Fibroblast of lung (primary cell): ENCODE measurements at regions not wholly inside any gene's neighbourhood (a gene's known extent, or its start where the extent isn't known, plus 50 kb on each side); places are given as distances from the start of the nearest gene placed in this dataset.
"Not testable (repeated sequence)": the region's sequence is repeated elsewhere in the genome, so short reads cannot be mapped to it uniquely, and the experiment has no call there.

Experiments used
- EZH2 ChIP-seq: IDR thresholded peaks from 2 replicates; pipeline ENCODE4 v1.5.1; 2012; ENCODE audit warnings: low read length, control low read depth, mild to moderate bottlenecking; ENCODE audit errors: missing control alignments
- TF ChIP-seq, protein P1 (sequence below), 2 donors: IDR thresholded peaks in 1 of 2; conservative IDR thresholded peaks in 1 of 2; 1 replicate in 1 of 2; 2 replicates in 1 of 2; pipeline ENCODE4 v1.5.1; 2011 to 2012; ENCODE audit warnings: low read length in 2 of 2, control low read depth in 1 of 2, inconsistent platforms in 1 of 2, low read depth in 1 of 2, mild to moderate bottlenecking in 1 of 2

GRCh38 chr10:33028515-33028914, 70.5 kb upstream of the ITGB1 start:
- TF ChIP-seq EZH2, result not testable (repeated sequence)
- TF ChIP-seq, protein P1, sequence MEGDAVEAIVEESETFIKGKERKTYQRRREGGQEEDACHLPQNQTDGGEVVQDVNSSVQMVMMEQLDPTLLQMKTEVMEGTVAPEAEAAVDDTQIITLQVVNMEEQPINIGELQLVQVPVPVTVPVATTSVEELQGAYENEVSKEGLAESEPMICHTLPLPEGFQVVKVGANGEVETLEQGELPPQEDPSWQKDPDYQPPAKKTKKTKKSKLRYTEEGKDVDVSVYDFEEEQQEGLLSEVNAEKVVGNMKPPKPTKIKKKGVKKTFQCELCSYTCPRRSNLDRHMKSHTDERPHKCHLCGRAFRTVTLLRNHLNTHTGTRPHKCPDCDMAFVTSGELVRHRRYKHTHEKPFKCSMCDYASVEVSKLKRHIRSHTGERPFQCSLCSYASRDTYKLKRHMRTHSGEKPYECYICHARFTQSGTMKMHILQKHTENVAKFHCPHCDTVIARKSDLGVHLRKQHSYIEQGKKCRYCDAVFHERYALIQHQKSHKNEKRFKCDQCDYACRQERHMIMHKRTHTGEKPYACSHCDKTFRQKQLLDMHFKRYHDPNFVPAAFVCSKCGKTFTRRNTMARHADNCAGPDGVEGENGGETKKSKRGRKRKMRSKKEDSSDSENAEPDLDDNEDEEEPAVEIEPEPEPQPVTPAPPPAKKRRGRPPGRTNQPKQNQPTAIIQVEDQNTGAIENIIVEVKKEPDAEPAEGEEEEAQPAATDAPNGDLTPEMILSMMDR (conservative IDR thresholded peaks at IDR 0.05 in 1 of 2, IDR thresholded peaks at IDR 0.05 in 1 of 2; ENCODE audit: low read depth in 1 of 2, low read length in 2 of 2), result not testable (repeated sequence)
